Endothelial cell of umbilical vein (primary cell): ENCODE measurements at regions not wholly inside any gene's neighbourhood (a gene's known extent, or its start where the extent isn't known, plus 50 kb on each side); places are given as distances from the start of the nearest gene placed in this dataset.

Experiments used
- BruUV-seq: library from RNA; stranded (reverse); fragments of 400-500 nt; replicated peaks from 2 replicates; lab custom pipeline; 2021; lab: Mats Ljungman, UMichigan
- CTCF ChIA-PET: fragments of 300-600, 350-600 bp; sonication (Branson Sonifier 250); formaldehyde crosslinking; loops from one replicate; lab custom pipeline; 2021; ENCODE audit warnings: antibody characterized with exemption, inconsistent platforms; lab: Charles Lee
- POLR2A ChIA-PET: fragments of 300-600, 350-600 bp; sonication (Branson Sonifier 250); formaldehyde crosslinking; loops from one replicate; lab custom pipeline; 2021; ENCODE audit warnings: antibody characterized with exemption, inconsistent platforms; lab: Charles Lee
- DNase-seq: peaks from one replicate; pipeline ENCODE4 v3.0.0-alpha.2; 2011; ENCODE audit warnings: low read depth, low spot score
- FAIRE-seq: peaks from 2 replicates; lab custom pipeline; 2011; peaks lifted over from hg19 to GRCh38; lab: Jason Lieb, UNC
- H2AFZ ChIP-seq: 2 replicates; pipeline ENCODE4 v1.6.0; 2012; ENCODE audit warnings: low read depth, low read length, control low read depth, inconsistent platforms
- H3K27ac ChIP-seq: 2 replicates; pipeline ENCODE4 v1.5.1; 2011; ENCODE audit warnings: low read depth, mild to moderate bottlenecking, control low read depth, low read length, moderate library complexity; ENCODE audit not compliant: insufficient read depth
- H3K27me3 ChIP-seq, 2 experiments: 2 replicates each; pipeline versions ENCODE4 v1.6.0 to v1.6.1; 2011; ENCODE audit warnings: low read length in 2 of 2, mixed read lengths in 1 of 2; ENCODE audit not compliant: control insufficient read depth in 2 of 2, insufficient read depth in 2 of 2
- H3K36me3 ChIP-seq, 2 experiments: 2 replicates in 1 of 2; 3 replicates in 1 of 2; pipeline ENCODE4 v1.5.1; 2011; ENCODE audit warnings: low read length in 2 of 2, mild to moderate bottlenecking in 1 of 2, moderate library complexity in 1 of 2; ENCODE audit not compliant: control insufficient read depth in 2 of 2, insufficient read depth in 2 of 2; ENCODE audit errors: extremely low read depth in 1 of 2
- H3K4me1 ChIP-seq: 3 replicates; pipeline ENCODE4 v1.5.1; 2011; ENCODE audit warnings: mild to moderate bottlenecking, low read length; ENCODE audit not compliant: control insufficient read depth, insufficient read depth; ENCODE audit errors: extremely low read depth
- H3K4me2 ChIP-seq: 2 replicates; pipeline ENCODE4 v1.6.1; 2011; ENCODE audit warnings: low read length, control low read depth, mixed read lengths; ENCODE audit not compliant: insufficient read depth
- H3K4me3 ChIP-seq, 3 experiments: fragments of 200-600 bp in 1 of 3; sonication (generic), shearing (Covaris generic) in 1 of 3; replicated peaks in 1 of 3; 2 replicates each; pipeline ENCODE4 v1.5.1; 2011 to 2016; ENCODE audit warnings: control low read depth in 3 of 3, low read length in 3 of 3, mild to moderate bottlenecking in 2 of 3, inconsistent platforms in 1 of 3, low read depth in 1 of 3, moderate library complexity in 1 of 3; ENCODE audit not compliant: insufficient read depth in 1 of 3
- H3K79me2 ChIP-seq: 2 replicates; pipeline ENCODE4 v1.6.0; 2012; ENCODE audit warnings: low read length, inconsistent platforms; ENCODE audit not compliant: control insufficient read depth, insufficient read depth
- H3K9ac ChIP-seq: replicated peaks from 2 replicates; pipeline ENCODE3; 2011; ENCODE audit warnings: low read length, control low read depth; ENCODE audit not compliant: insufficient read depth; ENCODE audit errors: extremely low read depth
- H3K9me1 ChIP-seq: replicated peaks from 3 replicates; pipeline ENCODE4 v1.6.0; 2011; ENCODE audit warnings: mild to moderate bottlenecking, low read length; ENCODE audit not compliant: control insufficient read depth, insufficient read depth; ENCODE audit errors: extremely low read depth
- H3K9me3 ChIP-seq: replicated peaks from 2 replicates; pipeline ENCODE4 v1.5.1; 2012; ENCODE audit warnings: low read length, inconsistent platforms; ENCODE audit not compliant: control insufficient read depth, insufficient read depth
- H4K20me1 ChIP-seq: replicated peaks from 2 replicates; pipeline ENCODE3; 2011; ENCODE audit warnings: mild to moderate bottlenecking, low read length; ENCODE audit not compliant: control insufficient read depth, insufficient read depth; ENCODE audit errors: extremely low read depth
- CTCF ChIP-seq, 2 donors: IDR thresholded peaks; 1 replicate in 1 of 2; 2 replicates in 1 of 2; pipeline ENCODE4 v1.5.1; 2011; ENCODE audit warnings: low read length in 2 of 2, mild to moderate bottlenecking in 2 of 2, moderate library complexity in 2 of 2, control low read depth in 1 of 2, inconsistent platforms in 1 of 2, low read depth in 1 of 2; ENCODE audit not compliant: insufficient read depth in 1 of 2; ENCODE audit errors: extremely low read depth in 1 of 2
- EZH2 ChIP-seq: IDR thresholded peaks from 2 replicates; pipeline ENCODE4 v1.6.1; 2012; ENCODE audit warnings: borderline replicate concordance, low read depth, mild to moderate bottlenecking, moderate library complexity, low read length, inconsistent platforms; ENCODE audit not compliant: severe bottlenecking
- FOS ChIP-seq: IDR thresholded peaks from 2 replicates; pipeline ENCODE4 v1.6.1; 2011; ENCODE audit warnings: mild to moderate bottlenecking, low read length, moderate library complexity, borderline replicate concordance; ENCODE audit not compliant: insufficient read depth
- GATA2 ChIP-seq: IDR thresholded peaks from 2 replicates; pipeline ENCODE4 v1.7.0; 2011; ENCODE audit warnings: low read depth, mild to moderate bottlenecking, moderate library complexity, mixed read lengths, low read length; ENCODE audit not compliant: insufficient read length, insufficient read depth
- JUN ChIP-seq: IDR thresholded peaks from 2 replicates; pipeline ENCODE4 v1.6.1; 2011; ENCODE audit warnings: borderline replicate concordance, low read depth; ENCODE audit not compliant: insufficient read length, insufficient read depth
- MYC ChIP-seq: IDR thresholded peaks from one replicate; pipeline ENCODE4 v1.6.1; 2011; ENCODE audit warnings: mild to moderate bottlenecking, low read depth, low read length
- POLR2A ChIP-seq: IDR thresholded peaks from 2 replicates; pipeline ENCODE4 v1.6.1; 2012; ENCODE audit warnings: low read depth, mild to moderate bottlenecking, control low read depth, low read length
- POLR2AphosphoS5 ChIP-seq: IDR thresholded peaks from 2 replicates; pipeline ENCODE4 v1.6.1; 2012; ENCODE audit warnings: low read depth, mild to moderate bottlenecking, control low read depth, low read length, moderate library complexity; ENCODE audit not compliant: insufficient read depth
- dilution Hi-C: fragments of 300-500 bp; cut with MboI; formaldehyde crosslinking; loops from one replicate; pipeline ENCODE4 v1.15.0; 2019; ENCODE audit warnings: low sequenced_read_pairs; ENCODE audit not compliant: extremely low pct_ligation_motif_present
- intact Hi-C: fragments of 100-400 bp; cut with micrococcal nuclease; formaldehyde crosslinking; loops from one replicate; pipeline ENCODE4 v1.10.0; 2022
- TF ChIP-seq, protein P1 (sequence below): IDR thresholded peaks from 2 replicates; pipeline ENCODE4 v1.6.1; 2011; ENCODE audit not compliant: insufficient read depth, insufficient read length

DNA sequence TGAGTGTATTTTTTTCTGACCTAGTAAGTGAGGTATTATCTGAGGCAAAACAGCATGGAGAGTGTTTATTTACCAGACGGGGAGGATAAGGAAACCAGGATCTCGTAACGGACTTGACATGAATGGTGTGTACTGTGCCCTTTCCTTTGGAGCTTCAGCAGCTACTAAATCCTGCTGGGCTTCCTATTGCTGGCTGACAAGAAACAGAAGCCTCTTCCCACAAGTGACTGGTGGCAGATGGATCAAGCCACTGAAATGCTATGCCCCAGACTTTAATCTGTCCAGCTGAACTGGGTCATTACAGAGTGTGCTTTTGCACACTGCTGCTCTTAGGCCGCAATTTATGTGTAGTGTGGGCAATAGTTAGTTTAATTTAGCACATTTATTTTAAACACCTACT lies 162.7 kb upstream of the MRPS30 start:
- no peak overlapping the region for H3K4me3 ChIP-seq
- no peak for FAIRE-seq

DNA sequence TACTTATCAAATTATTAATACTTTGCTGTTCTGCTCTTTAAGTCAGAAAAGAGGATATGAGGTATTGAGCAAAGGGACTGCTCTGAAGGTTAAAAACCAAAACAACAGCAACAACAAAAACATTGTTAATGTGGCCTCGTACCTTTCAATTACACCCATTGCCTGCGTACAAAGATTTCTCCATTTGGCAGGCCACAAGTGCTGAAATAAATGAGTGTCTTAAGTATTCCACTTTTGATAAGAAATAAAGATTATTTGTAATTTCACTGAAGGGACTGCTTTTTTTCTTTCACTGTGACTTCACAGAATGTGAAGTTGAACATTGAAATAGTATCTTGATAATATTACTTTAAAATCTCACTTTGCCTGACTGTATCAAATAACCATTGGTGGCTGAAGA lies 163.2 kb upstream of the MRPS30 start:
- no peak for TF ChIP-seq POLR2AphosphoS5
- no peak for TF ChIP-seq JUN
- TF ChIP-seq EZH2, result no peak
- no peak for TF ChIP-seq CTCF (IDR thresholded peaks at IDR 0.05; ENCODE audit: extremely low read depth in 1 of 2, insufficient read depth in 1 of 2, low read depth in 1 of 2, low read length in 2 of 2)
- TF ChIP-seq, protein P1, sequence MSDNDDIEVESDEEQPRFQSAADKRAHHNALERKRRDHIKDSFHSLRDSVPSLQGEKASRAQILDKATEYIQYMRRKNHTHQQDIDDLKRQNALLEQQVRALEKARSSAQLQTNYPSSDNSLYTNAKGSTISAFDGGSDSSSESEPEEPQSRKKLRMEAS, result no peak
- no peak for TF ChIP-seq POLR2A
- TF ChIP-seq GATA2, result no peak
- no peak for TF ChIP-seq MYC
- TF ChIP-seq FOS, result no peak
- Histone ChIP-seq H3K9me1 (no peaks in the 10 kb centered on the region), H3K4me2 (no peak overlapping the region), H3K4me3 (no peak overlapping the region), H2AFZ (no peak overlapping the region), H3K9ac (no peak overlapping the region), H3K9me3 (no peaks in the 10 kb centered on the region), H3K79me2 (no peaks in the 10 kb centered on the region), H4K20me1 (no peaks in the 10 kb centered on the region), H3K27ac (no peak overlapping the region), H3K36me3 (no peaks in the 10 kb centered on the region), H3K4me1 (no peaks in the 10 kb centered on the region), H3K27me3 (no peaks in the 10 kb centered on the region)
- intact Hi-C loops (no loop called here), dilution Hi-C loops (no loop called here)
- FAIRE-seq (no peak), DNase-seq (no peak)
- no TSS peak for BruUV-seq
- CTCF ChIA-PET, result no interaction called here
- POLR2A ChIA-PET, result no interaction called here

More for the DNA sequence above, 162.7 kb upstream of the MRPS30 start:
- H3K4me1 ChIP-seq, result no peaks in the 10 kb centered on the region
- no peaks in the 10 kb centered on the region for H4K20me1 ChIP-seq
- BruUV-seq, result no TSS peak
- no peak overlapping the region for H2AFZ ChIP-seq
- intact Hi-C loops (no loop called here), dilution Hi-C loops (no loop called here)
- no peak overlapping the region for H3K27ac ChIP-seq
- H3K9ac ChIP-seq, result no peak overlapping the region
- H3K36me3 ChIP-seq, result no peaks in the 10 kb centered on the region
- H3K4me2 ChIP-seq, result no peak overlapping the region
- no peaks in the 10 kb centered on the region for H3K27me3 ChIP-seq
- H3K79me2 ChIP-seq, result no peaks in the 10 kb centered on the region
- H3K9me3 ChIP-seq, result no peaks in the 10 kb centered on the region
- no peak for TF ChIP-seq POLR2A
- H3K9me1 ChIP-seq, result no peaks in the 10 kb centered on the region
- ChIA-PET CTCF (no interaction called here), POLR2A (no interaction called here)
- no peak for DNase-seq
